ENCODE measurements at regions not wholly inside any gene's neighbourhood (a gene's known extent, or its start where the extent isn't known, plus 50 kb on each side); places are given as distances from the start of the nearest gene placed in this dataset.

DNA sequence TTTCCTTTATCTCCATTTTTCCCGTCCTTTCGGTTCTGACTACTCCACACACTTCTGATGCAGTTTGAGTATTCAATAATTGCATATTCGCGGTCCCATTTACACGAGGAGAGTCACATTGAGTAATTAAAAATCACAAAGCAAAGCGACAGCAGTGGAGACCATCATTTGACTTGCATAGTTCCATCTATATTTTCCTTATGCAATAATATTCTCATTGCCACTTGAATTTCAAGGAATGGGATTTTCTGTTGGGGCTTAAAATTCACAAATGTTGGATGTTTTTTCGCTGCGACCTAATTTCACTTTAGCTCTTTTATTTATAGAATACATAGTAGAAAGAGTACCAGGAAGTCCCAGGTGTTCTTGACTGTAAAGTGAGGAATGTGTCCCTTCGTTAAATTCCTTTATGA lies 186.8 kb downstream of the ZEB2 start:
- peak overlapping the region; percentile 66 for H3K9ac ChIP-seq (ENCODE audit: insufficient read length, low read depth)
- TF ChIP-seq ZNF274 (IDR thresholded peaks at IDR 0.05; ENCODE audit: low read depth, low read length) (no peak), YY1 (IDR thresholded peaks at IDR 0.05; ENCODE audit: insufficient read depth, insufficient read length) (no peak), SUZ12 (IDR thresholded peaks at IDR 0.05; ENCODE audit: extremely low read depth, insufficient read depth, insufficient read length) (no peak)
- peak overlapping the region; percentile 33 for H3K4me3 ChIP-seq (ENCODE audit: insufficient read length, low read depth)

DNA sequence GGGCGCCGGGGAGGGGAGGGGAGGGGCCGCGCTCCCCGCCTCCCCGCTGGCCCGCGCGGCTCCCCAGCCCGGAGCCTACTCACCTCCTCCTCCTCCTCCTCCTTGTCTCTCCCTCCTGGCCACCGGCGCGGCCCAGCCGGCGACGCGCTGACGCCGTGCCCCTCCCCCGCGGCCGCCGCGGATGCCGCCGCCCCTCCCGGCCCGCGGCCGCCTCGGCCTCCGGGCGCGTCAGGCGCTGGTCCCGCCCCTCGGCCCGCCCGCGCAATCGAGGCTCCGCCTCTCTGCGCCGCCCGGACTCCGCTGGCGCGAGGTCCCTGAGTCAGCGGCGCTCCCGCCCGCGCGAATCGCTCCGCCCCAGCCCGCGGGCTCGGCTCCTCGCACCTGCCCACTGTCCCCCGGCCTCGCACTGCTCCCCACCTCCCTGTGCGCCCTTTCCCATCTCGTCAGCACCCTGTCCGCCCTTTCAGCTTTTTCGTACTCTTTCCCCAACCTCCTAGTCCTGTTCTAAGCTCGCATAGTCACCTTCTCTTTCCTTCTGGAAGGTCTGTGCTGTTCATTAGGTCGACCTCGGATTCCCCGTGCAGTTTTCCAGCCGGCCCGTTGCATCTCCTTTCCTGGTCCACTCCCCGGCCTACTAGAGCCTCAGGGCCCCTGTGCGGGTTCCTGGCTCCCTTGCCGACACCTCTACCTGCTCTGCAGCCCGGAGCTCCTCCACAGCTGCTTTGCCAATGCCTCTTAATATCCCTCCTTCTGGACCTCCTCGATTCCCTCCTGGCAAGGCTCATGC lies 187.4 kb downstream of the ZEB2 start:
- H3K4me1 ChIP-seq (ENCODE audit: insufficient read depth, insufficient read length): no peaks in the 10 kb centered on the region
- peak overlapping the region; percentile 66 for H3K9ac ChIP-seq (ENCODE audit: insufficient read length, low read depth)
- H3K4me3 ChIP-seq (ENCODE audit: insufficient read length, low read depth): peak overlapping the region; percentile 33
- DNase-seq (ENCODE audit: low read depth, low spot score): peak; percentile 81
- TF ChIP-seq ZNF274 (IDR thresholded peaks at IDR 0.05; ENCODE audit: low read depth, low read length) (no peak), SUZ12 (IDR thresholded peaks at IDR 0.05; ENCODE audit: extremely low read depth, insufficient read depth, insufficient read length) (peak; percentile 15), YY1 (IDR thresholded peaks at IDR 0.05; ENCODE audit: insufficient read depth, insufficient read length) (no peak)
- H3K36me3 ChIP-seq (ENCODE audit: insufficient read depth, insufficient read length, low read length): no peaks in the 10 kb centered on the region
- H3K27me3 ChIP-seq (ENCODE audit: insufficient read depth, insufficient read length): peaks cover 7% of the 10 kb centered on the region
- no peaks in the 10 kb centered on the region for H3K9me3 ChIP-seq (ENCODE audit: insufficient read depth, low read length)

More for the DNA sequence above, 186.8 kb downstream of the ZEB2 start:
- Histone ChIP-seq H3K9me3 (ENCODE audit: insufficient read depth, low read length) (no peaks in the 10 kb centered on the region), H3K27me3 (ENCODE audit: insufficient read depth, insufficient read length) (peaks cover 7% of the 10 kb centered on the region), H3K4me1 (ENCODE audit: insufficient read depth, insufficient read length) (no peaks in the 10 kb centered on the region), H3K36me3 (ENCODE audit: insufficient read depth, insufficient read length, low read length) (no peaks in the 10 kb centered on the region)
- DNase-seq (ENCODE audit: low read depth, low spot score): no peak

GRCh38 chr2:144331674-144332355 lies 188.1 kb downstream of the ZEB2 start:
- peak overlapping the region; percentile 86 for H3K9ac ChIP-seq (ENCODE audit: insufficient read length, low read depth)
- no peak for DNase-seq (ENCODE audit: low read depth, low spot score)
- peaks cover 1% of the 10 kb centered on the region for H3K4me1 ChIP-seq (ENCODE audit: insufficient read depth, insufficient read length)

GRCh38 chr2:144330951-144331673 lies 188.8 kb downstream of the ZEB2 start:
- peak overlapping the region; percentile 67 for H3K4me3 ChIP-seq (ENCODE audit: insufficient read length, low read depth)
- no peak for DNase-seq (ENCODE audit: low read depth, low spot score)

More at GRCh38 chr2:144331674-144332355, 188.1 kb downstream of the ZEB2 start:
- peaks cover 7% of the 10 kb centered on the region for H3K27me3 ChIP-seq (ENCODE audit: insufficient read depth, insufficient read length)
- H3K4me3 ChIP-seq (ENCODE audit: insufficient read length, low read depth): peak overlapping the region; percentile 67
- TF ChIP-seq YY1 (IDR thresholded peaks at IDR 0.05; ENCODE audit: insufficient read depth, insufficient read length) (no peak), SUZ12 (IDR thresholded peaks at IDR 0.05; ENCODE audit: extremely low read depth, insufficient read depth, insufficient read length) (no peak), ZNF274 (IDR thresholded peaks at IDR 0.05; ENCODE audit: low read depth, low read length) (no peak)
- no peaks in the 10 kb centered on the region for H3K9me3 ChIP-seq (ENCODE audit: insufficient read depth, low read length)
- no peaks in the 10 kb centered on the region for H3K36me3 ChIP-seq (ENCODE audit: insufficient read depth, insufficient read length, low read length)

DNA sequence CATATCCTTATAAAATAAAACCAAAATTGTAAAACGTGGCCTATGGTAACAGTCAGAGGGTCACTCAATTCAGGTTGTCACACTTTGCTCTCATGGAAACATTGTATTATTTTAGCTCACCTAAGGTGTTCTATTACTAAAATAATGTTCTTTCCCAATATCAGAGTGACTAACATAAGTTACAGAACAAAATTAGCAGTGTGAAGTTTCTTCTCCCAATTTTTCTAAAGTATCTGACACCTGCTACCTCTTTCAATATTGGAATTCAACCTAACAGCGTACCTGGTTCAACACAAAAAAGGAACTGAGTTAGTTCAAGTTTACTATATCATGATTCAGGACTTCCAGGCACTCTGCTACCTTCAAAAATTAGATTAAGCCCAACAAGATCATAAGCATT lies 190.4 kb downstream of the ZEB2 start:
- Histone ChIP-seq H3K27me3 (ENCODE audit: insufficient read depth, insufficient read length) (peaks cover 7% of the 10 kb centered on the region), H3K9me3 (ENCODE audit: insufficient read depth, low read length) (no peaks in the 10 kb centered on the region), H3K36me3 (ENCODE audit: insufficient read depth, insufficient read length, low read length) (no peaks in the 10 kb centered on the region), H3K4me3 (ENCODE audit: insufficient read length, low read depth) (no peak overlapping the region), H3K9ac (ENCODE audit: insufficient read length, low read depth) (no peak overlapping the region), H3K4me1 (ENCODE audit: insufficient read depth, insufficient read length) (peaks cover 3% of the 10 kb centered on the region)
- TF ChIP-seq ZNF274 (IDR thresholded peaks at IDR 0.05; ENCODE audit: low read depth, low read length): no peak
- TF ChIP-seq YY1 (IDR thresholded peaks at IDR 0.05; ENCODE audit: insufficient read depth, insufficient read length): no peak
- TF ChIP-seq SUZ12 (IDR thresholded peaks at IDR 0.05; ENCODE audit: extremely low read depth, insufficient read depth, insufficient read length): no peak
- no peak for DNase-seq (ENCODE audit: low read depth, low spot score)

More at GRCh38 chr2:144330951-144331673, 188.8 kb downstream of the ZEB2 start:
- H3K27me3 ChIP-seq (ENCODE audit: insufficient read depth, insufficient read length): peaks cover 7% of the 10 kb centered on the region
- peak overlapping the region; percentile 86 for H3K9ac ChIP-seq (ENCODE audit: insufficient read length, low read depth)
- no peak for TF ChIP-seq YY1 (IDR thresholded peaks at IDR 0.05; ENCODE audit: insufficient read depth, insufficient read length)
- no peaks in the 10 kb centered on the region for H3K9me3 ChIP-seq (ENCODE audit: insufficient read depth, low read length)
- peaks cover 3% of the 10 kb centered on the region for H3K4me1 ChIP-seq (ENCODE audit: insufficient read depth, insufficient read length)
- H3K36me3 ChIP-seq (ENCODE audit: insufficient read depth, insufficient read length, low read length): no peaks in the 10 kb centered on the region

DNA sequence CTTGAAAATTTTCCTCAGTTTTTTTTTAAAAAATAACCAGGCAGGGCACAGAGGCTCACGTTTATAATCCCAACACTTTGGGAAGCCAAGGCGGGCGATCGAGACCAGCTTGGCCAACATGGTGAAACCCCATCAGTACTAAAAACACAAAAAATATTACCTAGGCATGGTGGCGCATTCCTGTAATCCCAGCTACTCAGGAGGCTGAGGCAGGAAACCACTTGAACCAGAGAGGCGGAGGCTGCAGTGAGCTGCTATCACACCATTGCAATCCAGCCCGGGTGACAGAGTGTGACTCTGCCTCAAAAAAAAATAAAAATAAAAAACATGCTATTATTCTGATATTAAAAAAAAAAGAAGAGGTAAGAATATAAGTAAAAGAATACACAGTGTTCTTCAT lies 191.0 kb downstream of the ZEB2 start:
- H3K36me3 ChIP-seq (ENCODE audit: insufficient read depth, insufficient read length, low read length): no peaks in the 10 kb centered on the region
- H3K27me3 ChIP-seq (ENCODE audit: insufficient read depth, insufficient read length): peaks cover 6% of the 10 kb centered on the region
- DNase-seq (ENCODE audit: low read depth, low spot score): no peak
- no peak overlapping the region for H3K9ac ChIP-seq (ENCODE audit: insufficient read length, low read depth)
- peaks cover 3% of the 10 kb centered on the region for H3K4me1 ChIP-seq (ENCODE audit: insufficient read depth, insufficient read length)
- H3K4me3 ChIP-seq (ENCODE audit: insufficient read length, low read depth): no peak overlapping the region
- H3K9me3 ChIP-seq (ENCODE audit: insufficient read depth, low read length): no peaks in the 10 kb centered on the region
- TF ChIP-seq YY1 (IDR thresholded peaks at IDR 0.05; ENCODE audit: insufficient read depth, insufficient read length) (no peak), ZNF274 (IDR thresholded peaks at IDR 0.05; ENCODE audit: low read depth, low read length) (no peak), SUZ12 (IDR thresholded peaks at IDR 0.05; ENCODE audit: extremely low read depth, insufficient read depth, insufficient read length) (no peak)

DNA sequence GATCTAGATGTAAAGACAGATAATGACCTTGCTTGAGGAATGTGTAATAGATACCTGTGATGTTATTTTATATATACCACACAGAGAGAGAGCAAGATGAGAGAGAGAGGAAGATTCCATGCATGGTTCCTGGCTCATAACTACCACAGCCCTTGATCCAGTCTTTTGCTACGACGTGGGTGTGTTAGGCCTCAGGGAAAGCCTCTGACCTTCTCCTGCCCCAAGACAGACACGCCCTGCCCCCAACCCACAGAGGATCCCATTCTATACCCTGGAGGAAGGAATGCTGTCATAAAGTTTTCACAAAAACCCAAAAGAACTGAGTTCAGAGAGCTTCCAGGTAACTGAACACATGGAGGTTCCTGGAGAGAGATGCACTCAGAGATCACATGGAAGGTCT lies 193.1 kb downstream of the ZEB2 start:
- Histone ChIP-seq H3K4me1 (ENCODE audit: insufficient read depth, insufficient read length) (peaks cover 3% of the 10 kb centered on the region), H3K4me3 (ENCODE audit: insufficient read length, low read depth) (no peak overlapping the region), H3K9me3 (ENCODE audit: insufficient read depth, low read length) (no peaks in the 10 kb centered on the region), H3K9ac (ENCODE audit: insufficient read length, low read depth) (no peak overlapping the region), H3K27me3 (ENCODE audit: insufficient read depth, insufficient read length) (no peaks in the 10 kb centered on the region), H3K36me3 (ENCODE audit: insufficient read depth, insufficient read length, low read length) (no peaks in the 10 kb centered on the region)
- DNase-seq (ENCODE audit: low read depth, low spot score): no peak
- no peak for TF ChIP-seq SUZ12 (IDR thresholded peaks at IDR 0.05; ENCODE audit: extremely low read depth, insufficient read depth, insufficient read length)
- TF ChIP-seq ZNF274 (IDR thresholded peaks at IDR 0.05; ENCODE audit: low read depth, low read length): no peak
- TF ChIP-seq YY1 (IDR thresholded peaks at IDR 0.05; ENCODE audit: insufficient read depth, insufficient read length): no peak

All from NT2/D1 (cell line).